Activated CD8-positive, alpha-beta memory T cell treated with anti-CD3 and anti-CD28 coated beads, Interleukin-2, amount 50 U/mL, for 4 hours (primary cell): ENCODE measurements at regions not wholly inside any gene's neighbourhood (a gene's known extent, or its start where the extent isn't known, plus 50 kb on each side); places are given as distances from the start of the nearest gene placed in this dataset.

ENCODE experiments used
- DNase-seq: peaks from one replicate; pipeline ENCODE4 v3.0.0-alpha.2; 2020

DNA sequence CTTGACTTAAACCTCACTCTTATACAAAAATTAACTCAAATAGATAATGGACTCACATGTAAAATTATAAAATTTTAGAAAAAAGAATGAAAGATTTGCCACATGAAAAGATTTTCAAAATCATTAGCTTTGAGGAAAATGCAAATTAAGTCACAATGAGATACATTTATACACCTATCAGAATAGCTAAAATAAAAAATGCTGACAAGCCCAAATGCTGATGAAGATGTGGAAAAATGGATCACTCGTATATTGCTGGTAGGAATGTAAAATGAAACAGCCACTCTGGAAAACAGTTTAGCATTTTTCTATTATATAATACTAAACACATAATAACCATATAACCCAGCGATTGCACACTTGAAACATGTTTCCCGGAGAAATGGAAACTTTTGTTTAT lies 316.2 kb downstream of the ANKRD50 start:
- no peak for DNase-seq

DNA sequence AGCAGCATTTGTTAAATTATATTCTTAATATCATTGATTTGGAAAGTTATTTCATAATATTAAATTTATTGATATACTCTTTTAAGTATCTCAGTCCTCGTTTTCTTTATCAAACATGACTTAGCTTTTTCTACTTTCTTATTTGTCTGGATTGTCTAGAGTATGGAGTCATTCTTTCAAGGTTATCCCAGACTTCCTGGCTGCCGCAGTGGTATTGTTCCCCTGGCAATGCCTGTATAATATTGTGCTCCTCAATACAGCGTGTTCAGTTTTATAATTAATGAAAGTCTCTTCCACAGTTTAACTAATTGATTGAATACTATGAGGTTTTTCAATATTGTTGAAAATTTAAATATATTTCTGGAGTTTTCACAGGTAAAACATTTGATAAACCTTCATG lies 310.9 kb downstream of the ANKRD50 start:
- no peak for DNase-seq

DNA sequence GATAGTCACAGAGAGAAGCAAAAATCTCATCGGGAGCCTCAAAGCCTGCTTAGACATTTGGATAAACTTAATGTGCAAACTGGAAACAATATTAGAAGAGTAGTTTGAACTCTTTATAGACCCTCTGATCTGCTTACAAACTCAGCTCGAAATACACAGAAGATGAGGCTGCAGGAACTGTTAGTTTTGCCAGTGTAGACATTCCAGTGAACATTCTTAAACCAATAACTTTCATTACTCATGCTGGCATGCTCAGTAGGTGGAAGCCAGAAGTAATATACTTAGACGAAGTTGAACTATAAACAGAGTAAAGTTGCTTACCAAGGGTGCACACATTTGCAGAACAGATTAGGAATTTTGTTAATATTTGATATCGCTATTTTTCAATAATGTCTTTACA lies 303.5 kb downstream of the ANKRD50 start:
- no peak for DNase-seq

DNA sequence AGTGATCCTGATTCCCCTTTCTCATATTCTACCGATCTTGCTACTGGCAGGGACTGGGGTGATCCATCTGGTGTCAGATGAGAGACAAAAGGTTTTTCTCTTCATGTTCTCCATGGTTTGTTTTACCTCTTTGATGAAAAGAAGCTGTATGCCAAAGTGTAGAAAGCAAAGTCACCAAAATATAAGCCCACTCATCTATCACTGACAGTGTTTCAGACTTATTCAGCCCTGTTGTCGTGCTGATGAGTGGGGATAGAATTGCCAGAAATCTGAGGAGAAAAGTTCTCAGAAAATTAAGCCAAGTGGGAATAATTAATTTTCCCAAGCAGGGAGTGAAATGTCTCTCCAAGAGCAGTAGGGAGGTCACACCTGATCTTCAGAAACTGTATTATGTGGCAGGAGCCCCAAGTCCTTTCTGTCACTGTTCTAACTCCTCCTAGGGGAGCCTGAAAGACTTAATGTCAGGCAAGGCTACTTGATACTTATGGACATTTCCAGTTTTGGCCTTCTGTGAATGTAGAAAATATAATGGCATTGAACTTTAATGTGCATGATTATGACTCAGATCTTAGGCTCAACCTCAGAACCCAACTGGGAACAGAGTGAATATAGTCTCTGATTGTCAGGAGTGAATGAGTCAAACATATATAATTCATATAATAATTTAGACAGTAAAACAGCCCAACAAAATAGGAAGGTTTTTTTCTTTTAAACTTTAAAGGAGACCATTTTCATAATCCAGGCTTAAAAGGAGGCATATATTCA lies 298.1 kb downstream of the ANKRD50 start:
- no peak for DNase-seq

- no peak for DNase-seq
Observed at GRCh38 chr4:124415146-124415545, 297.4 kb downstream of the ANKRD50 start.

DNA sequence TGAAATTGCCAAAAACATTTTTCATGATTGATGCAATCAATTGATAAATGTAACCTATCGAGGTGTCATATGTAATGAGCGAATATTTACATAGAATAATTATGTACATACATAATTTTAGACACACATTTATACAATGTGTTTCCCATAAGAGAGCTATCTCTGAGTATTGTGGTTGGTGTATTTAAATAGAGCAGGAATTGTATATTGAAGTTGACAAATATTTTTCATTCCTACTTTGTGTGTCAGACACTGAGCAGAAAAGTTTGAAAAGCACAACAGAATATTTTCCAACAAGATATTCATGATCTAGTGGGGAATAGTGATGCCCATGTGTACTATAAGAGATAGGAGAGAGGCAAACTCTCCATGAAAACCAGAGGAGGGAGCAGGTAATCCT lies 295.2 kb downstream of the ANKRD50 start:
- DNase-seq, result no peak

GRCh38 chr4:124420166-124420695 lies 292.3 kb downstream of the ANKRD50 start:
- no peak for DNase-seq

- DNase-seq, result no peak
Observed at GRCh38 chr4:124423160-124423559, 289.4 kb downstream of the ANKRD50 start.

DNA sequence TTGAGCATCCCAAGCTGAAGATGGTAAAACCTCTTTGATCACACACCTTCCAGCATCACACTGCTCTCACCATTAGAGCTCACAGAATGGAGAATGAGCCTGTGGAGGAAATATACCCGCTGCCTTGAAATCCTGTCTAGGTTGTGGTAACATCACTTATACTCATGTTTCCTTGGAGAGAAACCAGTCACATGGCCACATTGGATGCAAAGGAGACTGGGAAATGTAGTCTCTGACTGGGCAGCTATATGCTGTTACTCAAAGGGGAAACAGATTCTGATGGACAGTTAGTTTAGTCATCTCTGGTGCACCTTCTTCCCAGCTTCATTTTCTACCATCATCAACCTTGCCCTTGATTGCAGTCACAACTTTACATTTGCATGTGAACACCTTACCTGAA lies 286.3 kb downstream of the ANKRD50 start:
- DNase-seq, result no peak

DNA sequence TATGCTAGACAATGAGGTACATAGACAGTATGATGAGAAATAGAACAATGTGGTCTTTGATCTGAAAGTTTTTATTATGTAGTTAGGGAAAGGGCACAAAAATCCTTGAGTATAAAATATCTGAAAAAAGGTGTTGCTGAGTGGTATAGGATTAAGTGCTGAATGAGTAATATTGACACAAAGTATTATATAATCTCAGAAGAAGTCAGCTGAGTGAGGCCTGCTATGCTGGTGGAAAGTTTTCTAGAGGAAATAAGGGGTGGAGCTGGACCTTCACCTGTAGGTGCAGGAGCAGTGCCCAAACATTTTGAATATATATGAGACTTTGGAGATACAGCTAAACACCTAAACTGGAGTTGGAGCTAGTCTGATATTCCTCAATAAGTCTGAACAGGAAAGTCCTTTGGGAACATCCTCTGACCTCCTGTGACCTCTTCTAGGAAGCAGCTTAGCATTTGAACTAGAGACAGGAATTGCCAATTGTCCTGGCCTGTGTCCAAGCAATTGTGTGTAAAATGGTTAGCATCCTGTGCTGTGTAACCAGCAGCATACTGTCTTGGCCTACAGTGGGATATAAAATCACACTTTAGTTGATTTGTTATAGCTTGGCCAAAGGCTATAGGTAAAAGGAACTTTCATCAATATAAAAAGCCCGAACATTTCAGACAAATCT lies 285.3 kb downstream of the ANKRD50 start:
- no peak for DNase-seq

DNA sequence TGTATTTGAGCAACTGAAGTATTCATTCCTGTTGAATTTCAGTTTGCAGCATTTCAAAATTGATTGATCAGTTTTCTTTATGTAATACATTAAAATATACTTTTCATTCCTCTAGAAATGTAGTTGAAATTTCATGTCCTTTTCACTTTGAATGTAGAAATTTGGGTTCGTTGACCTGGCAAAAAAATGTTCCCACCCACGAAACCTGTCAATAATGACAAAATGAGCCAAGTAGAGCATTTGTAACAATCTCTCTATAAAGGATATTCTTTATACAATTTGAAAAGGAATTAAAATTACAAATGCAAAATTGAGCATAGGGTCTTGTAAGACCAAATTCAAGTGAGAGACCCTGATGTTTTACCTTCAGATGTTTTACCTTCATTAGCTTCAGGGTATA lies 283.9 kb downstream of the ANKRD50 start:
- no peak for DNase-seq

- no peak for DNase-seq
Observed at GRCh38 chr4:124429746-124430250, 282.7 kb downstream of the ANKRD50 start.

DNA sequence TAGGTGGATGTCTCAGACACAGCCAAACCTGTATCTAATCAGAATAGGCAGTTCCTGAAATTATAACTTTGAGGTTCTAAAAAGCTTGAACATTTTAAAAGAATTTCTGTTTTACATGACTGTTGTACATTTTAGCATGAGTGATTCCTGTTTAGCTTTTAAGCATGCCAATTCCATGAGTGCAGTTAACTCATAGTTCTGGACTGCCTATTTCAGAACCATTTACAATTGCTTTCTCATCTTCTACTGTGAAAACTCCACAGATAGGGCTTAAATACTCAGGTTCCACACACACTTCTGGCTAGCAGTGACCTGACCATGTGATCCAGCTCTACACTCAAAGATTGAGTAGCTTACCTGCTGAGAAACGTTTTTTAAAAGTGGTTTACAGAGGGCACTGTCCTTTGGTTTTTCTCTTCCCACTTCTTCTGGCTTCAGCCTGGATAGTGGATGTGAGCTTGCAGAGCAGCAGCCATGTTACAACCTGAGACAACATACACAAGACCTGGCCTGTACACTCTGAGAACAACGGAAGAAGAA lies 280.8 kb downstream of the ANKRD50 start:
- no peak for DNase-seq

GRCh38 chr4:124432500-124432899 lies 280.0 kb downstream of the ANKRD50 start:
- no peak for DNase-seq

GRCh38 chr4:124433044-124433443 lies 279.5 kb downstream of the ANKRD50 start:
- DNase-seq, result no peak

DNA sequence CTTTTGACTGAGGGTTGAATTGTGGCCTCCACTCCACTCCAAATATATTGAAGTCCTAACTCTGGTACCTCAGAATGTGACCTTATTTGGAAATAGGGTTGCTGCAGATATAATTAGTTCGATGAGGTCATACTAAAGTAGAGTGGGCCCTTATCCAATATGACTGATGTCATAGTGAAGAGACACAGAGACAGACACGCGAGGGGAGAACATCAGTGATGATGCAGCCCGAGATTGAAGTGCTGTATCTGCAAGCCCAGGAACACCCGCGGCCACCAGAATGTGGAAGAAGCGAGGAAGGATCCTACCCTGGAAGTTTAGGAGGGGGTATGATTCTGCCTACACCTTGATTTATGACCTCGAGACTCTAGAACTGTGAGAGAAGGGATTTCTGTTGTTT lies 279.0 kb downstream of the ANKRD50 start:
- DNase-seq, result no peak

- no peak for DNase-seq
Observed at GRCh38 chr4:124435274-124435950, 277.1 kb downstream of the ANKRD50 start.

GRCh38 chr4:124437853-124438495 lies 274.6 kb downstream of the ANKRD50 start:
- DNase-seq, result no peak

- no peak for DNase-seq
Observed at GRCh38 chr4:124445071-124445470, 267.5 kb downstream of the ANKRD50 start.

GRCh38 chr4:124449881-124450280 lies 262.7 kb downstream of the ANKRD50 start:
- DNase-seq, result no peak

DNA sequence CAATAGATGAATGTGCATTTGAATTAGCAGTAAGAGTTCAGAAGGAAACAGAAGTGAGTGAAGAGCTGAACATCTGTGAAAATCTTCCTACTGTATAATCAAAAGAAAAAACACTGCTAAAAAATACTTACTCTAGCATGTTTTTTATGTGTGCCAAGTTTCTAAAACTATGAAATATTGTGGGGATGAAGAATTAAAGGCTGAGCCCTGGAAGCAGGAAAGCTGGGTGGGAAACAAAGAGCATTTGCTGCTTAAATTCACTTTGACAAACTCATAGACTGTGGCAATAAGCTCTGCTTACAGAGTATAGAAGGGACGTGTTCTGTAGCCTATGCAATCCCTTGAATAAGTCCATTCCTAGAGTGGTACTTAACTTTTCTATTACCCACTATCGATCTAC lies 261.7 kb downstream of the ANKRD50 start:
- DNase-seq, result no peak

GRCh38 chr4:124454772-124455270 lies 257.7 kb downstream of the ANKRD50 start:
- no peak for DNase-seq

GRCh38 chr4:124455671-124456070 lies 256.9 kb downstream of the ANKRD50 start:
- no peak for DNase-seq
